Lung microvascular endothelial cell (primary cell): ENCODE measurements at regions not wholly inside any gene's neighbourhood (a gene's known extent, or its start where the extent isn't known, plus 50 kb on each side); places are given as distances from the start of the nearest gene placed in this dataset.
"Not testable (repeated sequence)": the region's sequence is repeated elsewhere in the genome, so short reads cannot be mapped to it uniquely, and the experiment has no call there.

ENCODE experiments used
- DNase-seq, 2 donors: peaks; one replicate each; pipeline versions ENCODE4 v3.0.0 to v3.0.0-alpha.2; 2010; ENCODE audit warnings: low read depth in 2 of 2

GRCh38 chr13:23947893-23948292 lies 50.6 kb upstream of the C1QTNF9B start:
- no peak for DNase-seq

GRCh38 chr13:23949200-23949599 lies 51.9 kb upstream of the C1QTNF9B start:
- DNase-seq = no peak

- no peak for DNase-seq
Observed at GRCh38 chr13:23949736-23950135, 52.4 kb upstream of the C1QTNF9B start.

GRCh38 chr13:23950736-23951510 lies 53.6 kb upstream of the C1QTNF9B start:
- no peak for DNase-seq

- DNase-seq = no peak
Observed at GRCh38 chr13:23952796-23953195, 55.5 kb upstream of the C1QTNF9B start.

GRCh38 chr13:23953860-23954512 lies 56.7 kb upstream of the C1QTNF9B start:
- DNase-seq = no peak

GRCh38 chr13:23955064-23955463 lies 57.8 kb upstream of the C1QTNF9B start:
- DNase-seq = no peak

GRCh38 chr13:23956106-23956505 lies 58.8 kb upstream of the C1QTNF9B start:
- DNase-seq = no peak

GRCh38 chr13:23957981-23958380 lies 60.7 kb upstream of the C1QTNF9B start:
- no peak for DNase-seq

- no peak for DNase-seq
Observed at GRCh38 chr13:23959231-23959862, 62.0 kb upstream of the C1QTNF9B start.

GRCh38 chr13:23960566-23961156 lies 63.4 kb upstream of the C1QTNF9B start:
- DNase-seq = peak; percentile 56 to 58

GRCh38 chr13:23963184-23963931 lies 66.1 kb upstream of the C1QTNF9B start:
- no peak for DNase-seq

- DNase-seq = no peak
Observed at GRCh38 chr13:23963947-23964346, 66.6 kb upstream of the C1QTNF9B start.

GRCh38 chr13:23965346-23965745 lies 68.0 kb upstream of the C1QTNF9B start:
- DNase-seq = no peak

GRCh38 chr13:23966221-23966690 lies 69.0 kb upstream of the C1QTNF9B start:
- no peak for DNase-seq

GRCh38 chr13:23966691-23967615 lies 69.7 kb upstream of the C1QTNF9B start:
- DNase-seq = peak in 1 of 2 donors; percentile 5

GRCh38 chr13:23967792-23968191 lies 70.5 kb upstream of the C1QTNF9B start:
- DNase-seq = not testable (repeated sequence)

- DNase-seq = no peak
Observed at GRCh38 chr13:23969647-23970046, 72.3 kb upstream of the C1QTNF9B start.

- DNase-seq = peak; percentile 69
Observed at GRCh38 chr13:23979361-23980159, 82.3 kb upstream of the C1QTNF9B start.
